NOMO-1 treated with dmso at 0.1 percent for 144 hours (cell line): ENCODE measurements at regions not wholly inside any gene's neighbourhood (a gene's known extent, or its start where the extent isn't known, plus 50 kb on each side); places are given as distances from the start of the nearest gene placed in this dataset.

Experiments used
- DNase-seq: peaks from one replicate; lab custom pipeline; 2025; ENCODE audit not compliant: unreplicated experiment; lab: John Stamatoyannopoulos, UW

DNA sequence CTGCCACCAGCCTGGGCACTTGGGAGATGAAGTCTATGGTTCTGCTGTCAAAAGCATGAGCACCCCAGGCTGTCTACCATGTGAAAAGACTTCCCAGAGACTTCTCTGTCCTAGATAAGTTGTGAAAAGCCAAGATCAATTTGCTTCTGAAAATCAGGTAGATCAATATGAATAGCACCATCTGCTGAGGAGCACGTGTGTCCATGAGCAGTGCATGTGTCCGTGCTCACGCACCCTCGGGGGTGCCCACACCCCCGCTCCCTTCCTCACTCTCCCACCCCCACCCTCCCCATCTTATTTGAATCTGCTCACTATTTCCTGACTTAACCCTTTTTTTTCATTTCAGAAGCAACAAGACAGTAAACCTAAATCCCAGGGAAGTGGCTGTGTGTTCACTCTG is 238.3 kb upstream of the SDK2 start:
- DNase-seq = no peak

DNA sequence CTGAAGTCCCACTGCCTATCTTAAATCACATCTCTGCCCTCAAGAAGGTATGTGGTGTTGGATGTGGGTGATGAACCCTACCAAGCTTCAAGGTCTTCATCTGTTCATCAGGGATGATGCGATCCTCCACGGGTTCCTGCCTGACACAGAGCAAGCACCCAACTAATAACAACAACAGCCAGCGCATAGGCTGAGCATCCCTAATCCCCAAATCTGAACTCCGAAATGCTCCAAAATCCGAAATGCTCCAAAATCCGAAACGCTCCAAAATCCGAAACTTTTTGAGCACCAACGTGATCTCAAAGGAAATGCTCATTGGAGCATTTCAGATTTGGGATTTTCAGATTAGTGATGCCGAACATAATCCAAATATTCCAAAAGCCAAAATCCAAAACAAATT is 238.9 kb upstream of the SDK2 start:
- DNase-seq = no peak

DNA sequence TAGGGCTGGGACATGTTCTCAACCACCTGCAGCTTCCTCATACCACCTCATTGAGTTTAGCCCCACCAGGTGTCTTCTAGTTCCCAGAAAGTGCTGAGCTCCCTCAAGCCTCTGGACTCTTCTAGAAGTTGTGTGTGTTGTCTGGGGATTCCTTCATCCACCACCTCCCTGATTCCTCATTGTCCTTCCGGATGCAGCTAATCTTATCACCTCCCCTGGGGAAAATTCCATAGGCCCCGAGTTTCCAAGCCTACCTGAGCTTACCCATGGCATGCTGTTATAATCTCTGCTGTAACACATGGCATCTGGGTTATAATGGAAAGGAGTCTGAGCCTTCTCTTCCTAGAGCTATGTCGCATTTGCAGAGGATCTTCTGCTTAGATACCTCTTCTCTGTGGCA is 243.5 kb upstream of the SDK2 start:
- no peak for DNase-seq

DNA sequence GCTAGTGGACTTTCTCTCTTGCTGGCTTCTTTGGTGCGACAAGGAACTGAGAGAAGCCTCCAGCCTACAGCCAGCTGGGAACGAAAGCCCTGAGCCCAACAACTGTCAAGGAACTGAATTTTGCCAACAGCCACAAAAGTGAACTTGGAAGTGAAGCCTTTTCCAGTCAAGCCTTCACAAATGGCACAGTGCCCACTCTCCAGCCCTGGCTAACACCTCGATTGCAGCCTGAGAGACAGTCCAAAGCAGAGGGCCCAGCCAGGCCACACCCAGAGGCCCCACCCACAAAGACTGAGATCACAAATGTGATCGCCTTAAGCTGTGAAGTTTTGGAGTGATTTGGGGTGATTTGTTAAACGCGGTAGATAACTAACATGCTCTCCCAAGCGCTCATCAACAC is 244.6 kb upstream of the SDK2 start:
- no peak for DNase-seq

DNA sequence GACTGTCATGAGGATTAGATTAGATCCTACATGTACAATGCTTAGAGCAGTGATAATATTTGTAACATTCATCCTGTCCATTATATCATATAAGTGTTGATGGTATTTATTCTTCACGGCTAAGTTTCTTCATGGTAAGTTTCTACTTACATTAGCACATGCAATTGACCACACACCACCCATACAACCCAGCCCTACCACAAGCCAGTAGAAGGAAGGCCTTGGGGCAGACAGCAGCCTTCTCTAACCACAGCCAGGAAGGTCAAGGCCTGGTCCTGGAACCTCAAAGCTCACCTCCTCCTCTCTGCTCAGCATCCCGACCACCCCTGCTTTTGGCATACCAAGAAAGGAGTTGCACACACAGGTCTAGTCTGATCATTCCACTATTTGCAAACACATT is 245.2 kb upstream of the SDK2 start:
- DNase-seq = no peak

DNA sequence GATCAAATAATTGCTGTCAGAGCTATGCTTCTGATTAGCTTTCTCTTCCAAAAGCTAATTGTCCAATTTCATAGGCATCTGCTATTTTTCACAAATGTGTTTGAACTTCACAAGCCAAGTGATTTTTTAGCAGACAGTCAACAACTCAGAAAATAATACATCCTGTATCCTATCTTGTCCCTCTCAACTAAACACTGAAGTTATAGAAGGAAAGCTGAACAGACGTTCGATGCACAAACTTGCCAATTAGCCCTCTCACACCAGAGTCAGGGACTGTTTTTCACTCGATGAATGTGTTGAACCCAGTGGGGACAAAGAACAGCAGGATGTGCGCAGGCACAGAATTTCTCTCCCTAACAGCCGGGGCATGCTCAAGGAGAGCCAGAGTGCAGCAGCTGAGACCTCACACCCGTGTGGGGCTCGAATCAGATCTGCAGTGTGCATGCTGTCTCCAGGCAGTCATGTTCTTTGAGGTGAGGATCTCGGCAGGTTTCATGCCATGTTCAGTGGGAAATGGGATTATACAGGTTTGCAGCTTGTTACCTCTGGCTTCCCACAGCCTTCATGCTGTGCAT is 246.7 kb upstream of the SDK2 start:
- DNase-seq = no peak

DNA sequence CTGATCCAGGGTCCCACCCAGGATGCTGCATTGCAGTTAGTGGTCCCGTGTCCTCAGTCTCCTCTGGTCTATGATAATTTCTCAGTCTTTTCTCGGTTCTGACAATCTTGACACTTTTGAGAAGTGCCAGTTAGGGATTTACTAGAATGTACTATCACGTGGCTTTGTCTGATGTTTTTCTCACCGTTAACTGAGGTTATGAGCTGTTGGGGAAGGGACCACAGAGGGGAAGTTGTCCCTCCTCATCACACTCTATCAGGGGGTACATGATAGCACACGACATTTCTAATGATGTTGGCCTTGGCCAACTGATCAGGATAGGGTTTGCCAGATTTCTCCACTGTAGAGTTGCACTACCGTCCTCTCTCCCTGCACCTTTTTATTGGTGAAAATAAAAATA is 250.9 kb upstream of the SDK2 start:
- DNase-seq = no peak

DNA sequence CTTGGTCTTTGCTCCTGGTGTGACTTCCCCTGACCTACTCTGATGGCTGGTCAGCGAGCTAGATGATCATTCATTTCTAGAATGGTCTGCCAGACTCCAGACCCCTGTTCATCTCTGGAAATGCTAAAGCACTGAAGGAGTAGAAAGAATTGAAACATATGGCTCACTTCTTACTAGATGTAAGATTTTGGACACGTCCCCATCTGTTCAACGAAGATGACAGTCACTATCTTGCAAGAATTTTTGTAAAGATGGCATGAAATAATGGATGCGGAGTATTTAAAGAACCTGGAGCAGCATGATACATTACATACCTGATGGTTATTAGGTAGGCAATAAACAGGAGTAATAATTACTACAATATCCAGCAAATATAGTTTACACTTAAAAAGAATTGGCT is 252.7 kb upstream of the SDK2 start:
- DNase-seq = no peak

DNA sequence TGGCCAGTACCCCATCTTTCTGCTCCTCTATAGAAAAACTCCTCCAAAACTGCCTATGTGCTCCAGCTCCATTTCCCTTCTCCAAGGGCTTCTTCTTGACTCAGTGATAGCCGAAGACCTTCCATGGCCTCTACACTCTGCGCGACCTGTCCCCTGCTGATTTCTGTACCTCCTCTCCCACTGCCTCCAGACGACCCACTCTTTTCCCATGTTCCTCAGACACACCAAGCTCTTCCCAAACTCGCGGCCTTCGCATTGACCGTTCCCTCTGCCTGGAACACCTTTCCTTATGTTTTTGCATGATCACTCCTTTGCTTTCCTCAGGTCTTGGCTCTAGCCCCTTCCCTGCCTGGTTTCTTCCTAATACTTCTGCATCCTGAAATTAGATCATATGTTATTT is 255.6 kb upstream of the SDK2 start:
- DNase-seq = no peak

DNA sequence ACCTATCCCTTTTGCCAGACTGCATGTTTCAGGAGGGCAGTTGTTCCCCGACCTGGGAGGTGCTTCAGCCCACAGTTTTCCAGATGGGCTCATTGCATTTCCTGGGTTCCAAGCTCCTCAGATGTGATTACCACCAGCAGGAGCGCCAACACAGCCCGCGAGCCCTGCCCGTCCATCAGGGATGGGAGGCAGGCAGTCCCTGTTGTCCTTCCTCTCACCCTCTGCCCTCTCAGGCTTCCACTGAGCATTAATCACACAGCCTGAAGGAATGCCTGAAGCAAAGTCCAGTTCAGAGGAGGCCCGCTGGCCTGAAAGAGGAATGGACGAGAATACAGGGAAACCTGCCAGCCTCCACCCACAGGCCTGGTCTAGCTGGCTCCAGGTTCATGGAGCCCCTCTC is 256.3 kb upstream of the SDK2 start:
- DNase-seq = no peak

DNA sequence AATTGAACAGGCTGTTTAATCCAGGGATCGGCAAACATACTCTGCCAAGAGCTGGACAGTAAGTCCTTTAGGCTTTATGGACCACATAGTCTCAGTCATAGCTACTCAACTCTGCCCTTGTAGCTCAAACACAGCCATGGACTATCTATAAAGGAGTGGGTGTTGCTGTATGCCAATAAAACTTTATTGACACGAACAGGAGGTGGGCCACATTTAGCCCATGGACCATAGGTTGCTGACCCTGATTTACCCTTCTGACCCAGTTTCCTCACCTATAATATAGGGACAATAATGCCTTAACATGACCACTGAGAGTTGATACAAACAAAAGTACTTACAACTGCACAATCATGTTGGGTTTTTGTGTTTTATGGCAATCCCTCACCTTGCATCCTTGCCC is 257.0 kb upstream of the SDK2 start:
- DNase-seq = no peak

DNA sequence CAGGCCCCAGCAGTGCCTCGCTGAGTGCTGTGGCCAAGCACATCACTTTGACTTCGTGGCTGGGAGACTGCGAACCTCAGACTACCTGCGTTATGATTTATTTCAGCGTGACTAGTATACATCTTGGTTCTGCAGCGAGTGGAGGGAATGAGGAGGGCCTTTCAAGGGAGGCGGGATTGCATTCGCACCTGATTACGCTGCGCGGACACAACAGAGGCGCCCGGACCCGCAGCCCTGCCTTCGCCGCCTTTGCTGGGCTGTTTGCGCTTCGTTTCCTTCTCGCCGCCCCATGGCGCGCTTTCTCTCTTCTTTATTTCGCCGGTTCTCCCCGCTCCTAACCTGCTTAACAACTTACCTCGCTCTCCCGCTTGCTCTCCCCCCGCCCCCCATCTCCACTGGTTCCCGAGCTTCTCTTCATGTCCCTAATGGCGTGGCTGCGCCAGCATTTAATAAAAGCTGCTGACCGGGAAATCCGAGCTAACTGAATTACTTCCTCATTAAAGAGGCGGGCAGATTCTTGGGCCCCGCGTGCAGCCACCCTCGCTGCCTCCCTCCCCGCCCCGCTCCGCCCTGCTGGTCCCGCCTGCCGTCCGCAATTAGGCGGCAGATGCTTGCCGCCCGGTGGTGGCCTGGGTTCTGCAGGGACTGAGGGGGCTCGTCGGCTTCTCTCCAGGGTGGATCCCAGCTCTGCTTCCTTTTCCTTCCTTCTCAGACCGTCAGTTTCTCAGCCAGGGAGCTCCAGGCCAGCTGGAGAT is 257.6 kb upstream of the SDK2 start:
- DNase-seq = peak; percentile 73

DNA sequence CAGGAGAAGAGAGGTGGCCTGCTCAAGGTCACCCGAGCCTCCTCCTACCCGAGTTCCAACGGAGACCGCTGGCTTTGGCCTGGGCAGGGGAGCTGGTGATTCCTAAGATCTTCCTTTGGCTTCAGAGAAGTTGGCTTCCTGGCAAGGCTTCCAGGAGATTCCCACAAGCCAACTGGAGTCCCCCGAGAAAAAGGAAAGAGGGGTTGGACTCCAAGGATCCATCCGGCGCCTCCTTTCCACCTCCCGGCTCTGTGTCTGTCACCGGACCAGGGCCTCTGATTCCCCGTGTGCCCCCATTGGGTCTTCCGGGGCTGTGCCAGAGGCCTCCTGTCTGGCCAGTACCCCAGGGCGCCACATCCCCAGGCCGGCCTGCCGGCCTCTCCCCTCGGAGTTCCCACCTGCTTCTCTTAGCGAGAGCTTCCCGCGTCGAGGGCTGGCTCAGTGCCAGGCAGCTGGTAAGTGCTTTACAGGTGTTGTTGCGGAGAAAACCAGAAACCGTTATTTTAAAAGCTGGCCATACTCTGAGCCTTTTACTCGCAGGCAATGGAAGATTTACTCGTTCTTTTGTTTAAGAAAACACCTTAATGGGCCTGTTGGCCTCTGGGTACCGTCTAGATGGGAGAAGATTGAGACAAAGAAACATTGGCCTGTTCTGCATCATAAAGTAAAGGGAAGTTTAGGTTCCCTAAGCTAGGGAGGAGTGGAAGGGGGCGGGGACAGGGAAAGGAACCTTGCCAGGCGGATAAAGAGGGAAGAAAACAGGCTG is 258.4 kb upstream of the SDK2 start:
- DNase-seq = no peak

DNA sequence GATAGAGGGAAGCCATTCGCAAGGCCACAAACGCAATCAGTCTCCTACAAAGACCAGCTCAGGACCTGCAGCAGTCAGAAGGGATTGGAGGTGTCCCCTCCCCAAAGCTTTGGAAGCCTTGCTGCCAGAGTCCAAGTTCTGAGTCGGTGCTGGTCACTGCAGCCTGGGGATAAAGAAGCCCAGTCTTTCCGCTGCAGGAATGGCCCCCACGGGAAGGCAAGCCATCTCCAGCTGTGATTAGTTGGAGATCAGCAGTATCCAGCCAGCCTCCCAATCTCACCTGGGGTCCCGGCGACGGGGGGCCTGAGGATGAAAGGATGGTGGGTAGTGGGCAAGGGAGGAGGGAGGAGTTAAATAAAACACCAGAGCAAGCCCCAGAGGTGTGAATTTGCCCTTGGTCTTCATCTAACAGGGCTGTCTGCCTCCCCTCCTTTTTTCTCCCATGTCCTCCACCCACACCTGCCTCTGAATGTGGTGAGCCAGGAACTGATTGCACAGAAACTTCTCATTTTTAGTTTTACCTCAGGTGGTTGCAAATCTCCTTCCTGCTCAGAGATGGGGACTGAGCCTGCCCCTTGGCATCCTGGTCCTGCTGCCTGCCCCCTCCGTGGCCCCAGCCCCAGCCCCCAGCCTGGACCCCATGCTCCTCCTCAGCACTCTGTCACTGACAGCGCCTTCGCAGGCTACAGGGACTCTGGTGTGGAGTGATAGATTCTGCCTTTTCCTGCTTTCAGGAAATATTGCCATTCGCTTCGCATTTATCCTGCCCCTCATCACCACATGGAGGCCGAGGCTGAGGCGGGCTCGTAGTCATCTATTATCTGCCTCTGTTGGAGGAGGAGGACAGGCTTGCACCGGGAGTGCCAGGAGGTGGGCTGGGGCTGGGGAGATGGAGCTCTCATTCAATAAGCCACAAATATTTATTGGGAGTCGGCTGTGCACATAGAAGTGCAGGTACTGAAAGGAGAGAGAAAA is 262.9 kb upstream of the SDK2 start:
- no peak for DNase-seq

DNA sequence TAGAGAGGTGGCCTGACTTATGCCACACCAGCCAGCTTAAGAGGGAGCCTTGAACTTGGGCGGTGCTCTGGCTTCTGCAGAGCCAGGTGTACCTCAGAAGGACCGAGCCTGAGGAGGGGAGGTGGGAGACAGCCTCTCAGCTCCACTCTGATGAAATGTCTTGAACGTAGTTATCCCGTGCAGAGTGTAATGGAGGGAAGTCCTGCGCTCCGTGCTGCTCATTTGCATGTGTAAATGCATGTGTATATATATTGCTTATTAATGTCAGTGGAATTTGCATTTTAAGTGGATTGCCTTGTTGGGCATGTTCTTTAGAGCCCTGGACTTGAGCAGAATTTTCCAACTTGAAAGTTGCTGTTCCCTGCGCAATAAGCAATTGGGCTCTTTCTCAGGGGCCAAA is 264.9 kb upstream of the SDK2 start:
- DNase-seq = no peak

DNA sequence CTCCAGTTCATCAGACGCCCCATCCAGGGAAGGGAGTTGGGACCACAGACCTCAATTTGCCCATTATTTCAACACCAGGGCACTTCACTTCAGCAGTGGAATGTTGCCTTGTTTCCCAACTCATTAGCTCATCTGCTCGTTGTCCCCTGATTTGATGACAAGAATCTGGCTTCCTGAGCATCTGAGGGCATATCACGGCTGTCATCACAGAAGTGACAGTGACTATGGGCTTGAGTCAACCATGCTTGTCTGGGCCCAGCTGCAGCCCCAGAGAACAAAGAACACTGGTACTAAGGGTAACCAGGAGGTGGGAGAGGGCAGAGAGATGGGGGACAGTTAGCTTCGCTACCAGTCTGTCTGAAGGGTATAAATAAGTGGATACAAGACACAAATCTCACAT is 266.0 kb upstream of the SDK2 start:
- DNase-seq = no peak

DNA sequence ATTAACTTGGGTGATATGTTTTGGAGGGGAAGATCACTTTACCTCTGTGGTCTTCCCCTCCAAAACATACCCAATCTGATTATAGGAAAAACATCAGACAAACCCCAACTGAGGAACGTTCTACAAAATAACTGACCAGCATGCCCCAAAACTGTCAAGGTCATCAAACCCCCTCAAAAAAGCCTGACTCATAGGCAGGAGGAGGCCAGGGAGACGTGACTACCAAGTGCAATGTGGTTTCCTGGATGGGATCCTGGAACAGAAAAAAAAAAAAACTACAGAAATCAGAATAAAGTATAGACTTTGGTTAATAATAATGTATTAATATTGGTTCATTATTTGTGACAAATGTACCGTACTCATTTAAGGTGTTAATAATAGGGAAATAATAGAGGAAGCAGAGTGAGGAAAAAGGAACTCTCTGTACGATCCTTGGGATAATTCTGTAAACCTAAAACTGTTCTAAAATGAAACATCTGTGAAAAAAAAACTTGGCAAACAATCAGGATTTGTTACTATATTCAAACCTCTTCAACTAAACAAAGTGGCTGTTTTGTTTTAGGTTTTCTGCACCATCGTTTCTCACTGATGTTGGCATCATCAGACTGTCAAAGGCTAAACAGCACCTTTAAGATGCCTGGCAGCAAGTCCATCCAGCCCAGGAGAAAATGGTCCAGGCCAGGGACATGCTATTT is 266.7 kb upstream of the SDK2 start:
- DNase-seq = no peak

DNA sequence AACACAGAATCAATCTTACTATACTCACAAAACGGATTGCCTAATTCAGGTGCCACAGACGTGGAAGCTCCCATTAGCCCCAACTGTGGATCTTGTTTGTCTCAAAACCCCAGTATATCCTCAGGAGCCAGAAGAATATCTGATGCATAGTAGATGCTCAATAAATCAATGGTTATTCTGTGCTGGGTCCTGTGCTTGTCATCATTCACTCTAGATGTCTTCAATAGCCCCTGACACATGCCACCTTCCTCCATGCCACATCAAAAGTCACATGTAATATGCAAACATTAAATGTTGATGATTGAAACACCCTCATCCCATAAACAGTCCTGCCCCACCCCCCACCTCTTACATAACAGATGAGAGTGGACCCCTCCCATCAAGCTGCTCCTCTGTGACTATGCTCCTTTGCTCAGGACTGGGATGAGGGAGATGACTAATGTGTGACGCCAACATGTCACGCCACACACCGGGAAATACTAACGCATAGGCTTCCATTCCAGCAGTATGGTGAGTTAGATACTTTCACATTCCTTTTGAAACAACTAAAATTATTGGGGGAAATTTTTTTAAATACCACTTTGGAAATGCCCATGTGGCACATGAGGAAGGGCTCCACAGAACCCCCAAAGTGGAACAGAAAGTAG is 267.6 kb upstream of the SDK2 start:
- DNase-seq = no peak

DNA sequence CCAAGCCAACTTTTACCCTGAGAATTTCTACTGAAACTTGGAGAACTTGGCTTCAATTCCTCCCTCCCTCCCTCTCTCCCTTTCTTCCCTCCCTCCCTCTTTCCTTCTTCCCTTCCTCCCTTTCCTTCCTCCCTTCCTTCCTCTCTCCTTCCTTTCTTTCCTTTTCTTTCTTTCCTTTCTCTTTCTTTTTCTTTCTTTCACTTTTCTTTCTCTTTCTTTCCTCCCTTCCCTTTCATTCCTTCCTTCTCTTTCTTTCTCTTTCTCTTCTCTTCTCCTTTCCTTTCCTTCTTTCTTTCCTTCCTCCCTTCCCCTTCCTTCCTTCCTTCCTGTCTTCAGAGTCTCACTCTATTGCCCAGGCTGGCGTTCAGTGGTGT is 268.1 kb upstream of the SDK2 start:
- no peak for DNase-seq

DNA sequence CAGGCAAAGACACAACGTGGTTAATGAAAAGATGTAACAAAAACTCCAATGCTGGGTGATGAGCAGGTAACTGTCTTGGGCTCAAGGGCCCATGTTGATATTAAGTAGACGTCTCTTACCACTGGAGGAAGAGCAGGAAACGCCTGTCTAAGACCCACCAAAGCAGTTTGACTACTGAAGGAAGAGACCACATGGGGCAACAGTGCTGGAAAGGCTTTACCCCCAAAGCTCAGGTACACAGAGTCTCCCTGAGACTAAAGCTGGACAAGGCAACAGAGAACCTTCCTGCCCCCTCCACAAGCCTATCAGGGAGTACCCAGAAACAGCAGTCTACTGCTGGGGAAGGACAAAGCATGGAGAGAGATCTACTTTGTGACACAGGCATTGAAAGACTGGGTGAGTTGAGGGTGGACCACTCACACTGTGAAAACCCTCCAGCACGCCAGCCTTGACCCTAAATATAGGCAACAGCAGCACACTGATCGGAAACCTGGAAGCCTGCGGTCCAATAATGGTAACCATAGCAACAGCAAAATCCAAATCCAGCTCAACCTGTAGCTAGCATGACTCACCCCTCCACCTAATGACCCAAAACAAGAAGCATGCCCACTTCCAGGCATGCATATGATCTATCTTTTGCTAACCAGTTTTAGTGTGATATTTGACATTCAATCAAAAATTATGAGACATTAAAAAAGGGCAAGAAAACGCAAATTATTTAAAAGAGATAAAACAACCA is 270.5 kb upstream of the SDK2 start:
- no peak for DNase-seq
